Vagina (tissue), 2 donors: ENCODE measurements at regions not wholly inside any gene's neighbourhood (a gene's known extent, or its start where the extent isn't known, plus 50 kb on each side); places are given as distances from the start of the nearest gene placed in this dataset.
A peak's percentile ranks its signal among the peaks of the same experiment; 100 is the strongest.

Experiments used
- DNase-seq, 2 donors: peaks; one replicate each; pipeline ENCODE4 v3.0.0-alpha.2; 2017; ENCODE audit errors: extremely low spot score in 2 of 2
- H3K27ac ChIP-seq: fragments of 200-600 bp; sonication (generic); one replicate; pipeline ENCODE4 v1.5.1; 2019
- H3K27me3 ChIP-seq: fragments of 200-600 bp; sonication (generic); one replicate; pipeline ENCODE4 v1.5.1; 2019
- H3K36me3 ChIP-seq, 2 donors: fragments of 200-600 bp; sonication (generic); one replicate each; pipeline ENCODE4 v1.5.1; 2017 to 2019
- H3K4me1 ChIP-seq: fragments of 200-600 bp; sonication (generic); one replicate; pipeline ENCODE4 v1.5.1; 2019
- H3K4me3 ChIP-seq, 2 donors: fragments of 200-600 bp; sonication (generic); 1 replicate in 1 of 2; 2 replicates in 1 of 2; pipeline ENCODE4 v1.5.1; 2016 to 2019
- H3K9me3 ChIP-seq: fragments of 200-600 bp; sonication (generic); one replicate; pipeline ENCODE4 v1.5.1; 2019
- CTCF ChIP-seq, 3 experiments: fragments of 450-650 bp in 2 of 3; fragments of 200-600 bp in 1 of 3; sonication (generic) in 1 of 3; IDR thresholded peaks; one replicate each; pipeline ENCODE4 v1.5.1; 2017 to 2019; ENCODE audit warnings: antibody characterized with exemption in 3 of 3, mild to moderate bottlenecking in 2 of 3, moderate library complexity in 2 of 3
- POLR2A ChIP-seq, 2 donors: fragments of 450-650 bp; IDR thresholded peaks; one replicate each; pipeline ENCODE4 v1.6.1; 2017; ENCODE audit warnings: antibody characterized with exemption in 2 of 2, mild to moderate bottlenecking in 2 of 2, moderate library complexity in 2 of 2
- POLR2AphosphoS5 ChIP-seq, 2 donors: sonication (generic); formaldehyde crosslinking; IDR thresholded peaks; one replicate each; pipeline ENCODE4 v1.9.0; 2017; ENCODE audit warnings: antibody characterized with exemption in 2 of 2, mild to moderate bottlenecking in 2 of 2, low read depth in 1 of 2; ENCODE audit not compliant: insufficient read depth in 1 of 2
- intact Hi-C: fragments of 100-400 bp; cut with DNase I; formaldehyde crosslinking; loops from one replicate; pipeline ENCODE4 v1.15.1; 2023

- Histone ChIP-seq H3K27me3 (no peaks in the 10 kb centered on the region), H3K36me3 (no peaks in the 10 kb centered on the region), H3K4me1 (peaks cover 21% of the 10 kb centered on the region), H3K4me3 (no peak overlapping the region), H3K9me3 (no peaks in the 10 kb centered on the region), H3K27ac (peak overlapping the region; percentile 67)
- intact Hi-C loops, result loop anchor here (5.0 kb wide), 2 partner anchors 50 to 65 kb away; partner anchors contain the start of gene RTN4
- no peak for TF ChIP-seq POLR2A (IDR thresholded peaks at IDR 0.05)
- no peak for TF ChIP-seq CTCF (IDR thresholded peaks at IDR 0.05)
- no peak for TF ChIP-seq POLR2AphosphoS5 (IDR thresholded peaks at IDR 0.05; ENCODE audit: insufficient read depth in 1 of 2, low read depth in 1 of 2)
- DNase-seq, result peak in 1 of 2 donors; percentile 40
Observed at GRCh38 chr2:55102056-55102812, 52.0 kb upstream of the RTN4 start.

GRCh38 chr2:55101466-55101865 lies 51.2 kb upstream of the RTN4 start:
- H3K9me3 ChIP-seq, result no peaks in the 10 kb centered on the region
- no peaks in the 10 kb centered on the region for H3K27me3 ChIP-seq
- H3K36me3 ChIP-seq, result no peaks in the 10 kb centered on the region
- no peak overlapping the region for H3K4me3 ChIP-seq
- TF ChIP-seq POLR2A (IDR thresholded peaks at IDR 0.05) (no peak), CTCF (IDR thresholded peaks at IDR 0.05) (no peak), POLR2AphosphoS5 (IDR thresholded peaks at IDR 0.05; ENCODE audit: insufficient read depth in 1 of 2, low read depth in 1 of 2) (no peak)
- intact Hi-C loops, result loop anchor here (5.0 kb wide), 2 partner anchors 49 to 66 kb away; partner anchors contain the start of gene RTN4
- H3K4me1 ChIP-seq, result peaks cover 21% of the 10 kb centered on the region
- no peak overlapping the region for H3K27ac ChIP-seq
- no peak for DNase-seq

- Histone ChIP-seq H3K27ac (peak overlapping the region; percentile 34), H3K36me3 (no peaks in the 10 kb centered on the region), H3K4me3 (no peak overlapping the region), H3K4me1 (peaks cover 21% of the 10 kb centered on the region), H3K27me3 (no peaks in the 10 kb centered on the region), H3K9me3 (no peaks in the 10 kb centered on the region)
- intact Hi-C loops, result loop anchor here (5.0 kb wide), 3 partner anchors 48 to 67 kb away; partner anchors contain the start of gene RTN4
- peak; percentile 14 to 47 for TF ChIP-seq POLR2AphosphoS5 (IDR thresholded peaks at IDR 0.05; ENCODE audit: insufficient read depth in 1 of 2, low read depth in 1 of 2)
- TF ChIP-seq POLR2A (IDR thresholded peaks at IDR 0.05), result no peak
- TF ChIP-seq CTCF (IDR thresholded peaks at IDR 0.05), result no peak
- DNase-seq, result no peak
Observed at GRCh38 chr2:55099878-55100820, 49.9 kb upstream of the RTN4 start.
